HG03342 (cell line): ENCODE measurements at regions not wholly inside any gene's neighbourhood (a gene's known extent, or its start where the extent isn't known, plus 50 kb on each side); places are given as distances from the start of the nearest gene placed in this dataset.
A peak's percentile ranks its signal among the peaks of the same experiment; 100 is the strongest.

Experiments
- ATAC-seq: cut with Tn5 transposase; IDR thresholded peaks from one replicate; pipeline ENCODE4 v1.9.1; 2021; ENCODE audit warnings: mild to moderate bottlenecking, moderate library complexity; ENCODE audit not compliant: unreplicated experiment

DNA sequence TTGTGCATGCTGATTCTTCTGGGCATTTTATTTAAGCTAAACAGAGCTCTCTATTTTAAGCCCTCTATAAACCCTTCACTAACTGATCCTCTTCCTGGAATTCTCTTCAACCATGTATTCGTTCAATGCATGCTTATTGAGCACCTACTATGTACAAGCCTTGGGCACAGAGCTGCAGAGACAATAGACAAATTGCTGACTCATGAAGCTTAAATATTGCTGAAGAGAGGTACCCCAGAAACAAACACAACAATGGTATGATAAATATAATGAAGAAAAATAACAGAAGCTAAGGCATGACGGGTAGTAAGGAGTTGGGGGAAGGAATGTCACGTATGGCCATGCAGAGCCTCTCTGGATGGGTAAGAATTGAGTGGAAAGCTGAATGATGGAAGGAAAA is 222.2 kb downstream of the PPARGC1A start:
- no peak for ATAC-seq

- no peak for ATAC-seq
These were observed 229.0 kb downstream of the PPARGC1A start for GRCh38 chr4:23660865-23661264.

GRCh38 chr4:23654791-23655190 is 235.1 kb downstream of the PPARGC1A start:
- no peak for ATAC-seq

- no peak for ATAC-seq
These were observed 240.8 kb downstream of the PPARGC1A start for GRCh38 chr4:23648854-23649596.

GRCh38 chr4:23635468-23635867 is 254.4 kb downstream of the PPARGC1A start:
- no peak for ATAC-seq

- ATAC-seq: no peak
These were observed 258.4 kb downstream of the PPARGC1A start for GRCh38 chr4:23631255-23631950.

- ATAC-seq: no peak
These were observed 259.7 kb downstream of the PPARGC1A start for GRCh38 chr4:23630110-23630509.

GRCh38 chr4:23629421-23629820 is 260.4 kb downstream of the PPARGC1A start:
- no peak for ATAC-seq

GRCh38 chr4:23614284-23614892 is 275.5 kb downstream of the PPARGC1A start:
- ATAC-seq: peak; percentile 72

- no peak for ATAC-seq
These were observed 276.1 kb downstream of the PPARGC1A start for GRCh38 chr4:23613782-23614181.

- ATAC-seq: no peak
These were observed 287.1 kb downstream of the PPARGC1A start for GRCh38 chr4:23602720-23603119.

GRCh38 chr4:23594125-23594524 is 295.7 kb downstream of the PPARGC1A start:
- ATAC-seq: no peak

GRCh38 chr4:23590431-23590830 is 299.4 kb downstream of the PPARGC1A start:
- ATAC-seq: no peak

- ATAC-seq: no peak
These were observed 305.8 kb downstream of the PPARGC1A start for GRCh38 chr4:23584024-23584423.

GRCh38 chr4:23582671-23583070 is 307.2 kb downstream of the PPARGC1A start:
- ATAC-seq: no peak

DNA sequence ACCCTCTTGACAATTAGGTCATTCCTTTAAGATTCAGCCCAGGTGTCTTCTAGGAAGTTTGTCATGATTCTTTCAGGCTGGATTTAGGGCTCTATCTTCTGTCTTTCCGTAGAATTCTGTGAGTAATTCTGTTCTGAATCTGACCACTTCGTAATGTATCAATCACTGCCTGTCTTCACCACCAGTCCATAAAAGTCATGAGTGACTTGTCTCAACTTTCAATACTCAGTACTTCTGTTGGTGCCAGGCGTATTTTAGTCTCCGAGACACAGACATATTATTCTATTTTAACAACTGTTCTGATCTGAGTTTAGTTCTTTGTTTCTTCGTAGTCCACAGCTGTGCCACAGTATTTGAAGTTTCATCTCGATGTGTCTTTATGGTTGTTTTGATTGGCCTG is 310.7 kb downstream of the PPARGC1A start:
- ATAC-seq: no peak

DNA sequence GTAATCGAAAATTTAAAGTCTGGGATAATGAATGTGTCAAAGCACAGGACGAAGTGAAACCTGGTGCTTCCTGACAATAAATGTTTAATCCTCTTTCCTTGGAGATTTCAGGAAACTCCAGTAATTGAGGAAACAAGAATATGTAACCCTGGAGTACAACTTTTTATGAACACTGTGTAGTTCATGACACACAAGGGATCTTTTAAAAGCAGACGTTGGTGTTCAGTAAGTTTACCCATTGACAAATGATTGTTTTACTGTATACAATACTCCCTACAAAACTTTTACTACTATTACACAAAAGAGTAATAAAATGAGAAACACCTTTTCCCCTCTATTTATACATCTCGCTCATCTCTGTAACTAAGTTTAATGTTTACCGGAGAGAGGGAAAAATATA is 312.4 kb downstream of the PPARGC1A start:
- ATAC-seq: no peak

- no peak for ATAC-seq
These were observed 317.5 kb downstream of the PPARGC1A start for GRCh38 chr4:23572382-23572781.

DNA sequence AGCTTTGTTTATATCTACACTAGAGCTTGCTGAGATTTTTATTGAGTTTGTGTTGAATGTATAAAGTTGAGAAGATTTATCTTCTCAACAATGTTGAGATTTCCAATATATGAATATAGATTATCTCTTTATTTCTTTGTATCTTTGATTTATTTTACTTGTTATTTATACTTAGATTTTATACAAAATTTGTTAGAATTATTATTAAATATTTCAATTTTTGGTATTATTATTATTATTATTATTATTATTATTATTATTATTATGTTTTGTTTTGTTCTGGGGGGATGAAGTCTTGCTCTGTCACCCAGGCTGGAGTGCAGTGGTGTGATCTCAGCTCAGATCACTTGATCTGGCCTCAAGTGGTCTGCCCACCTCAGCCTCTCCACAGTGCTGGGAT is 322.5 kb downstream of the PPARGC1A start:
- ATAC-seq: no peak

- no peak for ATAC-seq
These were observed 329.1 kb downstream of the PPARGC1A start for GRCh38 chr4:23560748-23561147.

- no peak for ATAC-seq
These were observed 331.7 kb downstream of the PPARGC1A start for GRCh38 chr4:23558101-23558500.

- ATAC-seq: no peak
These were observed 342.2 kb downstream of the PPARGC1A start for GRCh38 chr4:23547601-23548000.
